AG04450 (cell line): ENCODE measurements at regions not wholly inside any gene's neighbourhood (a gene's known extent, or its start where the extent isn't known, plus 50 kb on each side); places are given as distances from the start of the nearest gene placed in this dataset.

Experiments used
- CTCF ChIA-PET: fragments of 300-600, 350-600 bp; formaldehyde crosslinking; extraction: SDS; loops from one replicate; lab custom pipeline; 2022; ENCODE audit warnings: antibody characterized with exemption, inconsistent platforms; lab: Charles Lee
- POLR2A ChIA-PET: fragments of 350-600 bp; formaldehyde crosslinking; extraction: SDS; loops from one replicate; lab custom pipeline; 2021; ENCODE audit warnings: antibody characterized with exemption, inconsistent platforms; lab: Yijun Ruan, JAX
- DNase-seq: peaks from one replicate; pipeline ENCODE4 v3.0.0-alpha.2; 2011; ENCODE audit warnings: low read depth, low spot score
- H3K27ac ChIP-seq: one replicate; pipeline ENCODE4 v1.5.1; 2012; ENCODE audit warnings: low read depth, low read length, control low read depth
- H3K27me3 ChIP-seq: one replicate; pipeline ENCODE4 v1.6.0; 2012; ENCODE audit warnings: low read length; ENCODE audit not compliant: control insufficient read depth, insufficient read depth
- H3K4me3 ChIP-seq: 2 replicates; pipeline ENCODE4 v1.5.1; 2011; ENCODE audit warnings: mild to moderate bottlenecking, low read depth, low read length, control low read depth
- H3K9me3 ChIP-seq: 2 replicates; pipeline ENCODE4 v1.5.1; 2012; ENCODE audit warnings: low read length; ENCODE audit not compliant: control insufficient read depth, insufficient read depth
- CTCF ChIP-seq: IDR thresholded peaks from 2 replicates; pipeline ENCODE4 v1.5.1; 2011; ENCODE audit warnings: low read depth, low read length, control low read depth, inconsistent platforms

- no peak for TF ChIP-seq CTCF
- Histone ChIP-seq H3K9me3 (no peaks in the 10 kb centered on the region; the same call in 1 of the 2 replicates), H3K4me3 (no peak overlapping the region), H3K27ac (no peak overlapping the region), H3K27me3 (no peaks in the 10 kb centered on the region)
- DNase-seq, result no peak
- ChIA-PET CTCF (no interaction called here), POLR2A (no interaction called here)
Observed at GRCh38 chr5:161960314-161960713, 107.3 kb upstream of the GABRG2 start.

- Histone ChIP-seq H3K27me3 (no peaks in the 10 kb centered on the region), H3K27ac (no peak overlapping the region), H3K9me3 (no peaks in the 10 kb centered on the region; the same call in 1 of the 2 replicates), H3K4me3 (no peak overlapping the region)
- TF ChIP-seq CTCF, result no peak
- no peak for DNase-seq
- ChIA-PET POLR2A (no interaction called here), CTCF (interaction anchor here (0.6 kb wide), 1 partner anchor 417 kb away, joined by 3 read pairs; no protein-coding TSS in a partner anchor)
Observed at GRCh38 chr5:161966564-161966963, 101.0 kb upstream of the GABRG2 start.

- POLR2A ChIA-PET, result no interaction called here
- CTCF ChIA-PET, result no interaction called here
- no peak for DNase-seq
Observed at GRCh38 chr5:161975350-161975749, 92.2 kb upstream of the GABRG2 start.

GRCh38 chr5:161988077-161988476 lies 79.5 kb upstream of the GABRG2 start:
- POLR2A ChIA-PET, result no interaction called here
- CTCF ChIA-PET, result no interaction called here
- no peak for TF ChIP-seq CTCF
- no peaks in the 10 kb centered on the region for H3K27me3 ChIP-seq
- H3K27ac ChIP-seq, result no peak overlapping the region
- H3K4me3 ChIP-seq, result no peak overlapping the region
- H3K9me3 ChIP-seq, result peaks cover 7% of the 10 kb centered on the region
- DNase-seq, result no peak

More at GRCh38 chr5:161975350-161975749, 92.2 kb upstream of the GABRG2 start:
- Histone ChIP-seq H3K27ac (no peak overlapping the region), H3K9me3 (peaks cover 4% of the 10 kb centered on the region; the same call in 1 of the 2 replicates), H3K27me3 (no peaks in the 10 kb centered on the region), H3K4me3 (no peak overlapping the region)
- TF ChIP-seq CTCF, result no peak
